ENCODE measurements at regions not wholly inside any gene's neighbourhood (a gene's known extent, or its start where the extent isn't known, plus 50 kb on each side); places are given as distances from the start of the nearest gene placed in this dataset.

DNA sequence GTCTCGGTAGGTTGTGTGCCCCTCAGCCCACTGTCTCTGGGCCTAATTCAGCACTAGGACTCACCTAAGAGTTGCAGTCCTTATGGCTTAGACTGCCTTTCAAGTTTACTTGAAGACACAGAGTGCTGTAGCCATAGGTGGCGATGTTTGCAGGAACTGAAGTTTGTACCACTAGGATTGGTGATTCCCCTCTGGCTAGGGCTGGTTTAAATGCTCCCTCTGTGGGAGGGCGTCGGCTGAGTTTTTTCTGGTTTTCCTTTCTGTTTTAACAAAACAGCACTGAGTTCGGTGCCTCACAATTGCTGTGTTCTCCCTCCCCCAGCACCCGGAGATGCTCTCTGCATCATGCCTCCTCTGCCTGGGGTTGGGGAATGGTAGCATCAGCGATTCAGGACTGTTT lies 480.9 kb downstream of the PCDH11X start:
- TF ChIP-seq CTCF (IDR thresholded peaks at IDR 0.05) (no peak), POLR2A (IDR thresholded peaks at IDR 0.05) (no peak)

Data from body of pancreas (tissue), 4 donors.